IMR-90 (cell line): ENCODE measurements at regions not wholly inside any gene's neighbourhood (a gene's known extent, or its start where the extent isn't known, plus 50 kb on each side); places are given as distances from the start of the nearest gene placed in this dataset.

Source experiments
- ATAC-seq: fragments of 200-7000 bp; cut with Tn5 transposase; 2 replicates; pipeline ENCODE4 v1.9.1; 2020; ENCODE audit warnings: low read depth, mild to moderate bottlenecking, moderate library complexity
- BruUV-seq: library from RNA; stranded (reverse); fragments of 400-500 nt; replicated peaks from 2 replicates; lab custom pipeline; 2021; lab: Mats Ljungman, UMichigan
- CTCF ChIA-PET: fragments of 300-600 bp; formaldehyde crosslinking; extraction: SDS; loops from one replicate; lab custom pipeline; 2021; ENCODE audit warnings: antibody characterized with exemption; lab: Yijun Ruan, JAX
- POLR2A ChIA-PET: fragments of 300-600 bp; sonication (Branson Sonifier 250); formaldehyde crosslinking; loops from one replicate; lab custom pipeline; 2022; ENCODE audit warnings: antibody characterized with exemption; ENCODE audit not compliant: unreplicated experiment; lab: Charles Lee
- DNase-seq: peaks from one replicate; pipeline ENCODE4 v3.0.0; 2013
- H2AFZ ChIP-seq: replicated peaks from 2 replicates; pipeline ENCODE3; 2013; ENCODE audit warnings: low read length, mild to moderate bottlenecking; ENCODE audit not compliant: poor library complexity
- H2AK5ac ChIP-seq: 2 replicates; pipeline ENCODE4 v1.6.1; 2013; ENCODE audit warnings: low read depth, low read length, inconsistent platforms
- H2AK9ac ChIP-seq: replicated peaks from 2 replicates; pipeline ENCODE3; 2013; ENCODE audit warnings: mild to moderate bottlenecking, low read depth, low read length, moderate library complexity; ENCODE audit not compliant: poor library complexity
- H2BK120ac ChIP-seq: 2 replicates; pipeline ENCODE4 v1.6.1; 2013; ENCODE audit warnings: low read depth, low read length, inconsistent platforms
- H2BK15ac ChIP-seq: 3 replicates; pipeline ENCODE4 v1.6.1; 2013; ENCODE audit warnings: low read depth, low read length, inconsistent platforms
- H2BK20ac ChIP-seq: 2 replicates; pipeline ENCODE4 v1.6.1; 2013; ENCODE audit warnings: low read depth, mild to moderate bottlenecking, inconsistent platforms, low read length, moderate library complexity
- H2BK5ac ChIP-seq: 2 replicates; pipeline ENCODE4 v1.6.1; 2013; ENCODE audit warnings: mild to moderate bottlenecking, low read depth, low read length, inconsistent platforms; ENCODE audit not compliant: poor library complexity, severe bottlenecking
- H3K14ac ChIP-seq: replicated peaks from 2 replicates; pipeline ENCODE4 v1.6.1; 2013; ENCODE audit warnings: low read depth, low read length, inconsistent platforms
- H3K18ac ChIP-seq: 2 replicates; pipeline ENCODE4 v1.6.1; 2013; ENCODE audit warnings: low read depth, low read length, control low read depth
- H3K23ac ChIP-seq: 2 replicates; pipeline ENCODE4 v1.6.1; 2013; ENCODE audit warnings: low read depth, low read length, inconsistent platforms
- H3K27ac ChIP-seq: 2 replicates; pipeline ENCODE4 v1.5.1; 2013; ENCODE audit warnings: mild to moderate bottlenecking, control low read depth, low read length; ENCODE audit not compliant: insufficient read depth
- H3K27me3 ChIP-seq: 2 replicates; pipeline ENCODE4 v1.6.1; 2013; ENCODE audit warnings: low read length; ENCODE audit not compliant: control insufficient read depth, insufficient read depth
- H3K36me3 ChIP-seq: 2 replicates; pipeline ENCODE4 v1.6.1; 2013; ENCODE audit warnings: low read length, mixed read lengths; ENCODE audit not compliant: control insufficient read depth, insufficient read depth
- H3K4ac ChIP-seq: 2 replicates; pipeline ENCODE4 v1.6.1; 2013; ENCODE audit warnings: low read depth, low read length, inconsistent platforms
- H3K4me1 ChIP-seq: 2 replicates; pipeline ENCODE4 v1.6.1; 2013; ENCODE audit warnings: low read length, mixed read lengths; ENCODE audit not compliant: control insufficient read depth, insufficient read depth
- H3K4me2 ChIP-seq: 2 replicates; pipeline ENCODE4 v1.6.1; 2013; ENCODE audit warnings: low read depth, mild to moderate bottlenecking, control low read depth, low read length, moderate library complexity
- H3K4me3 ChIP-seq: 2 replicates; pipeline ENCODE4 v1.5.1; 2013; ENCODE audit warnings: low read depth, mild to moderate bottlenecking, control low read depth, low read length, moderate library complexity; ENCODE audit not compliant: insufficient read depth
- H3K56ac ChIP-seq: 2 replicates; pipeline ENCODE4 v1.6.1; 2013; ENCODE audit warnings: low read length, inconsistent platforms; ENCODE audit not compliant: insufficient read depth; ENCODE audit errors: extremely low read depth
- H3K79me1 ChIP-seq, 2 experiments: 2 replicates each; pipeline ENCODE4 v1.6.1; 2013; ENCODE audit warnings: low read length in 2 of 2, inconsistent platforms in 1 of 2, low read depth in 1 of 2
- H3K9ac ChIP-seq: 2 replicates; pipeline ENCODE4 v1.6.1; 2013; ENCODE audit warnings: low read depth, low read length, control low read depth
- H3K9me1 ChIP-seq: 2 replicates; pipeline ENCODE4 v1.6.1; 2013; ENCODE audit warnings: low read length, inconsistent platforms; ENCODE audit not compliant: insufficient read depth
- H3K9me3 ChIP-seq: 2 replicates; pipeline ENCODE4 v1.6.1; 2013; ENCODE audit warnings: low read length; ENCODE audit not compliant: control insufficient read depth, insufficient read depth
- H4K20me1 ChIP-seq: 2 replicates; pipeline ENCODE4 v1.6.1; 2013; ENCODE audit warnings: low read length, inconsistent platforms; ENCODE audit not compliant: insufficient read depth
- H4K5ac ChIP-seq: 2 replicates; pipeline ENCODE4 v1.6.1; 2013; ENCODE audit warnings: mild to moderate bottlenecking, low read depth, low read length, control low read depth
- H4K8ac ChIP-seq, 2 experiments: 2 replicates each; pipeline ENCODE4 v1.6.1; 2013; ENCODE audit warnings: low read depth in 2 of 2, low read length in 2 of 2, control low read depth in 1 of 2, inconsistent platforms in 1 of 2
- H4K91ac ChIP-seq: 2 replicates; pipeline ENCODE4 v1.6.1; 2013; ENCODE audit warnings: low read depth, low read length, inconsistent platforms; ENCODE audit not compliant: insufficient read depth
- BHLHE40 ChIP-seq: fragments of 150-350 bp; IDR thresholded peaks from 2 replicates; pipeline ENCODE4 v1.6.1; 2016; ENCODE audit warnings: mild to moderate bottlenecking, low read depth, low read length
- CEBPB ChIP-seq: IDR thresholded peaks from 2 replicates; pipeline ENCODE4 v1.6.1; 2012; ENCODE audit warnings: low read depth, low read length, improper control_type of control experiment
- CHD1 ChIP-seq: IDR thresholded peaks from 2 replicates; pipeline ENCODE4 v1.6.1; 2012; ENCODE audit warnings: low read depth, low read length, improper control_type of control experiment
- FOS ChIP-seq: fragments of 150-350 bp; IDR thresholded peaks from 2 replicates; pipeline ENCODE4 v1.6.1; 2016; ENCODE audit warnings: low read depth, low read length
- MAFK ChIP-seq: IDR thresholded peaks from 2 replicates; pipeline ENCODE4 v1.6.1; 2012; ENCODE audit warnings: low read depth, low read length, improper control_type of control experiment
- MAZ ChIP-seq: IDR thresholded peaks from 2 replicates; pipeline ENCODE4 v1.6.1; 2012; ENCODE audit warnings: low read depth, mild to moderate bottlenecking, low read length, improper control_type of control experiment, moderate library complexity, borderline replicate concordance
- MXI1 ChIP-seq: IDR thresholded peaks from 2 replicates; pipeline ENCODE4 v1.6.1; 2012; ENCODE audit warnings: low read depth, mild to moderate bottlenecking, low read length, moderate library complexity, borderline replicate concordance
- NFE2L2 ChIP-seq: fragments of 150-350 bp; IDR thresholded peaks from 2 replicates; pipeline ENCODE4 v1.6.1; 2016; ENCODE audit warnings: low read depth, mild to moderate bottlenecking, low read length
- POLR2A ChIP-seq: IDR thresholded peaks from 2 replicates; pipeline ENCODE4 v1.6.1; 2012; ENCODE audit warnings: mild to moderate bottlenecking, low read depth, low read length
- RAD21 ChIP-seq: IDR thresholded peaks from 2 replicates; pipeline ENCODE4 v1.6.1; 2012; ENCODE audit warnings: low read length, improper control_type of control experiment
- RCOR1 ChIP-seq: IDR thresholded peaks from 2 replicates; pipeline ENCODE4 v1.6.1; 2012; ENCODE audit warnings: mild to moderate bottlenecking, low read length, improper control_type of control experiment; ENCODE audit not compliant: insufficient replicate concordance
- RFX5 ChIP-seq: IDR thresholded peaks from 2 replicates; pipeline ENCODE4 v1.8.0; 2012; ENCODE audit warnings: low read depth, mild to moderate bottlenecking, low read length, moderate library complexity
- SMC3 ChIP-seq: fragments of 150-350 bp; IDR thresholded peaks from 2 replicates; pipeline ENCODE4 v1.6.1; 2016; ENCODE audit warnings: low read depth, mild to moderate bottlenecking, antibody characterized with exemption, low read length, moderate library complexity
- WGBS, 2 experiments: methylation state at CpG; one replicate each; pipeline versions ENCODE4 v1.1.5 to v1.1.7; 2013; ENCODE audit warnings: missing lambda C conversion rate in 2 of 2; ENCODE audit not compliant: insufficient read length in 1 of 2; ENCODE audit errors: extremely low coverage in 2 of 2; 5-methylcytosine and 5-hydroxymethylcytosine counted together
- dilution Hi-C: fragments of 300-500 bp; cut with HindIII; formaldehyde crosslinking; loops from one replicate; pipeline ENCODE4 v1.14.3; 2018; ENCODE audit warnings: low sequenced_read_pairs; ENCODE audit not compliant: unreplicated experiment
- in situ Hi-C: fragments of 300-500 bp; cut with MboI; formaldehyde crosslinking; loops from 3 replicates; pipeline ENCODE4 v1.14.3; 2019; ENCODE audit warnings: low sequenced_read_pairs, inconsistent platforms, mixed read lengths
- intact Hi-C: fragments of 100-400 bp; cut with micrococcal nuclease; formaldehyde crosslinking; loops from 2 replicates; pipeline ENCODE4 v1.10.0; 2022
- TF ChIP-seq, protein P1 (sequence below): conservative IDR thresholded peaks from 2 replicates; pipeline ENCODE4 v1.5.1; 2012; ENCODE audit warnings: mild to moderate bottlenecking, low read depth, low read length, improper control_type of control experiment
- TF ChIP-seq, protein P2 (sequence below): fragments of 150-350 bp; IDR thresholded peaks from 2 replicates; pipeline ENCODE4 v1.6.1; 2017; ENCODE audit warnings: mild to moderate bottlenecking, antibody characterized with exemption, low read length, low read depth
- TF ChIP-seq, protein P3 (sequence below): fragments of 150-350 bp; IDR thresholded peaks from 2 replicates; pipeline ENCODE4 v1.6.1; 2016; ENCODE audit warnings: low read depth, mild to moderate bottlenecking, low read length, moderate library complexity, borderline replicate concordance

DNA sequence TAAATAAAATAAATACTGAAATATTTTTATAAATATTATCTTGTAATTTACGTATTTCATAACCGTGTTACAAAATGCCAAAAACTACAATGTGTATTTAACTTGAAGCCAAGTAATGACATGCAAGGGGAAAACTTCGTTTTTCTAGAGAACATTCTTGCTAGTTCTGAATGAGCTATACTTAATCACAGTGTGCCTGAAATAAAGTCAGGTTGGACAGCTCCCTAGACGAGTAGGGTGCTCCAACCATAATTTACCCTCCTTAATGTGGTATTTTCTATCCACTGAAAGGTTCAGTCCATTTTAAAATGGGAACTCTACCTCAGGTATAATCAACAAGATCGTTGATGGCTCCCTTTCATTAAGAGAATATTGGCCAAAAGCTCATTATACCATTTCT, 194.5 kb upstream of the AHR start:
- H3K56ac ChIP-seq: no peak overlapping the region
- H2BK5ac ChIP-seq: no peak overlapping the region
- no peak overlapping the region for H4K5ac ChIP-seq
- H3K14ac ChIP-seq: no peak overlapping the region
- CTCF ChIA-PET: interaction anchor here (0.6 to 1.3 kb wide), 2 partner anchors 41 to 203 kb away, joined by 3 read pairs; no protein-coding TSS in a partner anchor
- no peak overlapping the region for H3K4ac ChIP-seq
- dilution Hi-C loops (no loop called here), in situ Hi-C loops (no loop called here), intact Hi-C loops (no loop called here)
- H4K20me1 ChIP-seq: no peaks in the 10 kb centered on the region
- H3K18ac ChIP-seq: no peak overlapping the region
- H3K9ac ChIP-seq: no peak overlapping the region
- H3K9me1 ChIP-seq: peaks cover 3% of the 10 kb centered on the region; the same call in 1 of the 2 replicates
- H3K23ac ChIP-seq: no peak overlapping the region
- no peak overlapping the region for H3K4me3 ChIP-seq
- no peaks in the 10 kb centered on the region for H3K9me3 ChIP-seq
- TF ChIP-seq SMC3 (no peak), POLR2A (no peak), CHD1 (no peak), RCOR1 (no peak), RAD21 (no peak), CEBPB (no peak), MAZ (no peak), MXI1 (no peak), BHLHE40 (no peak), NFE2L2 (no peak), RFX5 (no peak), FOS (no peak), MAFK (no peak)
- TF ChIP-seq, protein P1, sequence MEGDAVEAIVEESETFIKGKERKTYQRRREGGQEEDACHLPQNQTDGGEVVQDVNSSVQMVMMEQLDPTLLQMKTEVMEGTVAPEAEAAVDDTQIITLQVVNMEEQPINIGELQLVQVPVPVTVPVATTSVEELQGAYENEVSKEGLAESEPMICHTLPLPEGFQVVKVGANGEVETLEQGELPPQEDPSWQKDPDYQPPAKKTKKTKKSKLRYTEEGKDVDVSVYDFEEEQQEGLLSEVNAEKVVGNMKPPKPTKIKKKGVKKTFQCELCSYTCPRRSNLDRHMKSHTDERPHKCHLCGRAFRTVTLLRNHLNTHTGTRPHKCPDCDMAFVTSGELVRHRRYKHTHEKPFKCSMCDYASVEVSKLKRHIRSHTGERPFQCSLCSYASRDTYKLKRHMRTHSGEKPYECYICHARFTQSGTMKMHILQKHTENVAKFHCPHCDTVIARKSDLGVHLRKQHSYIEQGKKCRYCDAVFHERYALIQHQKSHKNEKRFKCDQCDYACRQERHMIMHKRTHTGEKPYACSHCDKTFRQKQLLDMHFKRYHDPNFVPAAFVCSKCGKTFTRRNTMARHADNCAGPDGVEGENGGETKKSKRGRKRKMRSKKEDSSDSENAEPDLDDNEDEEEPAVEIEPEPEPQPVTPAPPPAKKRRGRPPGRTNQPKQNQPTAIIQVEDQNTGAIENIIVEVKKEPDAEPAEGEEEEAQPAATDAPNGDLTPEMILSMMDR: no peak
- TF ChIP-seq, protein P2, sequence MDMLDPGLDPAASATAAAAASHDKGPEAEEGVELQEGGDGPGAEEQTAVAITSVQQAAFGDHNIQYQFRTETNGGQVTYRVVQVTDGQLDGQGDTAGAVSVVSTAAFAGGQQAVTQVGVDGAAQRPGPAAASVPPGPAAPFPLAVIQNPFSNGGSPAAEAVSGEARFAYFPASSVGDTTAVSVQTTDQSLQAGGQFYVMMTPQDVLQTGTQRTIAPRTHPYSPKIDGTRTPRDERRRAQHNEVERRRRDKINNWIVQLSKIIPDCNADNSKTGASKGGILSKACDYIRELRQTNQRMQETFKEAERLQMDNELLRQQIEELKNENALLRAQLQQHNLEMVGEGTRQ: no peak
- TF ChIP-seq, protein P3, sequence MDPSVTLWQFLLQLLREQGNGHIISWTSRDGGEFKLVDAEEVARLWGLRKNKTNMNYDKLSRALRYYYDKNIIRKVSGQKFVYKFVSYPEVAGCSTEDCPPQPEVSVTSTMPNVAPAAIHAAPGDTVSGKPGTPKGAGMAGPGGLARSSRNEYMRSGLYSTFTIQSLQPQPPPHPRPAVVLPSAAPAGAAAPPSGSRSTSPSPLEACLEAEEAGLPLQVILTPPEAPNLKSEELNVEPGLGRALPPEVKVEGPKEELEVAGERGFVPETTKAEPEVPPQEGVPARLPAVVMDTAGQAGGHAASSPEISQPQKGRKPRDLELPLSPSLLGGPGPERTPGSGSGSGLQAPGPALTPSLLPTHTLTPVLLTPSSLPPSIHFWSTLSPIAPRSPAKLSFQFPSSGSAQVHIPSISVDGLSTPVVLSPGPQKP: no peak
- no peak for ATAC-seq
- no TSS peak for BruUV-seq
- no peak overlapping the region for H3K27ac ChIP-seq
- H2BK15ac ChIP-seq: no peak overlapping the region
- H4K91ac ChIP-seq: no peak overlapping the region
- H2BK120ac ChIP-seq: no peak overlapping the region
- no peak overlapping the region for H2AK9ac ChIP-seq
- no peak for DNase-seq
- no peaks in the 10 kb centered on the region for H3K79me1 ChIP-seq
- H2AFZ ChIP-seq: no peak overlapping the region
- H2BK20ac ChIP-seq: no peak overlapping the region
- no peak overlapping the region for H4K8ac ChIP-seq
- no peaks in the 10 kb centered on the region for H3K27me3 ChIP-seq
- peaks cover 3% of the 10 kb centered on the region for H3K4me1 ChIP-seq
- H3K4me2 ChIP-seq: no peak overlapping the region
- POLR2A ChIA-PET: no interaction called here
- WGBS, 2 experiments: no CpG with 5 or more reads among the region's 5 CpGs
- H3K36me3 ChIP-seq: no peaks in the 10 kb centered on the region
- no peak overlapping the region for H2AK5ac ChIP-seq
